Caco-2 (cell line): ENCODE measurements at regions not wholly inside any gene's neighbourhood (a gene's known extent, or its start where the extent isn't known, plus 50 kb on each side); places are given as distances from the start of the nearest gene placed in this dataset.

Source experiments
- BruUV-seq: library from RNA; stranded (reverse); fragments of 400-500 nt; replicated peaks from 2 replicates; lab custom pipeline; 2021; lab: Mats Ljungman, UMichigan
- CTCF ChIA-PET: fragments of 300-600 bp; sonication (Branson Sonifier 250); formaldehyde crosslinking; loops from one replicate; lab custom pipeline; 2022; ENCODE audit warnings: antibody characterized with exemption; lab: Charles Lee
- POLR2A ChIA-PET: fragments of 300-600 bp; sonication (Branson Sonifier 250); formaldehyde crosslinking; loops from one replicate; lab custom pipeline; 2022; ENCODE audit warnings: antibody characterized with exemption; lab: Charles Lee
- DNase-seq, 2 experiments: peaks; one replicate each; pipeline versions ENCODE4 v3.0.0 to v3.0.0-alpha.2; 2020 to 2022
- H3K27me3 ChIP-seq: replicated peaks from 2 replicates; pipeline ENCODE4 v1.6.0; 2011; ENCODE audit warnings: low read length; ENCODE audit not compliant: control insufficient read depth, insufficient read depth
- H3K36me3 ChIP-seq: 2 replicates; pipeline ENCODE4 v1.5.1; 2011; ENCODE audit warnings: low read length; ENCODE audit not compliant: control insufficient read depth, insufficient read depth
- H3K4me1 ChIP-seq: fragments of 250-450 bp; sonication (Bioruptor Pico); 2 replicates; pipeline ENCODE4 v1.5.1; 2020; ENCODE audit warnings: mild to moderate bottlenecking
- H3K4me3 ChIP-seq: 2 replicates; pipeline ENCODE4 v1.5.1; 2011; ENCODE audit warnings: low read depth, mild to moderate bottlenecking, control low read depth, low read length
- H3K9me3 ChIP-seq: fragments of 250-450 bp; sonication (Bioruptor Pico); 2 replicates; pipeline ENCODE4 v1.5.1; 2020; ENCODE audit warnings: mild to moderate bottlenecking, moderate library complexity
- H3K27ac Mint-ChIP-seq: one replicate; pipeline ENCODE4 v1.8.0; 2022; ENCODE audit warnings: mixed read lengths; ENCODE audit not compliant: unreplicated experiment
- H3K27me3 Mint-ChIP-seq: one replicate; pipeline ENCODE4 v1.8.0; 2022; ENCODE audit warnings: mixed read lengths; ENCODE audit not compliant: insufficient read depth, unreplicated experiment
- H3K36me3 Mint-ChIP-seq: one replicate; pipeline ENCODE4 v1.8.0; 2022; ENCODE audit warnings: mild to moderate bottlenecking, mixed read lengths; ENCODE audit not compliant: insufficient read depth, unreplicated experiment
- H3K4me1 Mint-ChIP-seq: one replicate; pipeline ENCODE4 v1.8.0; 2022; ENCODE audit warnings: low read depth, mixed read lengths; ENCODE audit not compliant: unreplicated experiment
- H3K4me3 Mint-ChIP-seq: one replicate; pipeline ENCODE4 v1.8.0; 2022; ENCODE audit warnings: mild to moderate bottlenecking, moderate library complexity, mixed read lengths; ENCODE audit not compliant: unreplicated experiment
- H3K9me3 Mint-ChIP-seq: one replicate; pipeline ENCODE4 v1.8.0; 2022; ENCODE audit warnings: mixed read lengths; ENCODE audit not compliant: unreplicated experiment
- CTCF ChIP-seq, 2 experiments: fragments of 200-600 bp in 1 of 2; IDR thresholded peaks; 1 replicate in 1 of 2; 2 replicates in 1 of 2; pipeline versions ENCODE4 v1.5.1 to v1.8.0; 2011 to 2022; ENCODE audit warnings: antibody characterized with exemption in 1 of 2, control low read depth in 1 of 2, inconsistent platforms in 1 of 2, low read depth in 1 of 2, low read length in 1 of 2, mild to moderate bottlenecking in 1 of 2, moderate library complexity in 1 of 2; ENCODE audit not compliant: insufficient read depth in 1 of 2, severe bottlenecking in 1 of 2, unreplicated experiment in 1 of 2
- intact Hi-C: fragments of 100-400 bp; cut with micrococcal nuclease; formaldehyde crosslinking; loops from one replicate; pipeline ENCODE4 v1.10.0; 2022; ENCODE audit not compliant: unreplicated experiment

- Histone ChIP-seq H3K4me1 (no peaks in the 10 kb centered on the region), H3K9me3 (no peaks in the 10 kb centered on the region), H3K4me3 (no peak overlapping the region), H3K27me3 (no peaks in the 10 kb centered on the region), H3K36me3 (no peaks in the 10 kb centered on the region)
- no peak for DNase-seq
- Mint-ChIP-seq H3K9me3 (no peaks in the 10 kb centered on the region), H3K36me3 (peaks cover 6% of the 10 kb centered on the region), H3K4me3 (no peak overlapping the region), H3K4me1 (no peaks in the 10 kb centered on the region), H3K27ac (no peak overlapping the region), H3K27me3 (no peaks in the 10 kb centered on the region)
- no TSS peak for BruUV-seq
- POLR2A ChIA-PET: no interaction called here
- intact Hi-C loops: no loop called here
- CTCF ChIA-PET: no interaction called here
- TF ChIP-seq CTCF (IDR thresholded peaks at IDR 0.05; ENCODE audit: insufficient read depth in 1 of 2, low read depth in 1 of 2, low read length in 1 of 2, severe bottlenecking in 1 of 2, unreplicated experiment in 1 of 2): no peak
These were observed 91.3 kb upstream of the ANO1 start for GRCh38 chr11:69986830-69987229.

- no TSS peak for BruUV-seq
- DNase-seq: no peak
- ChIA-PET CTCF (interaction anchor here (1.1 to 1.4 kb wide), 2 partner anchors 49 to 91 kb away, joined by 3 read pairs; no protein-coding TSS in a partner anchor), POLR2A (no interaction called here)
- Histone ChIP-seq H3K36me3 (no peaks in the 10 kb centered on the region; the same call in 1 of the 2 replicates), H3K4me3 (no peak overlapping the region), H3K27me3 (no peaks in the 10 kb centered on the region), H3K9me3 (peaks cover 8% of the 10 kb centered on the region), H3K4me1 (no peaks in the 10 kb centered on the region)
- TF ChIP-seq CTCF (IDR thresholded peaks at IDR 0.05; ENCODE audit: insufficient read depth in 1 of 2, low read depth in 1 of 2, low read length in 1 of 2, severe bottlenecking in 1 of 2, unreplicated experiment in 1 of 2): no peak
- Mint-ChIP-seq H3K4me1 (peaks cover 8% of the 10 kb centered on the region), H3K4me3 (no peak overlapping the region), H3K27ac (no peak overlapping the region), H3K27me3 (no peaks in the 10 kb centered on the region), H3K9me3 (peaks cover 15% of the 10 kb centered on the region), H3K36me3 (peaks cover 6% of the 10 kb centered on the region)
- intact Hi-C loops: no loop called here
These were observed 86.1 kb upstream of the ANO1 start for GRCh38 chr11:69992026-69992425.

- peaks cover 6% of the 10 kb centered on the region for H3K36me3 Mint-ChIP-seq
- intact Hi-C loops: no loop called here
- peaks cover 8% of the 10 kb centered on the region for H3K9me3 ChIP-seq
- H3K27ac Mint-ChIP-seq: no peak overlapping the region
- POLR2A ChIA-PET: no interaction called here
- H3K4me3 ChIP-seq: no peak overlapping the region
- no TSS peak for BruUV-seq
- DNase-seq: no peak
- peaks cover 8% of the 10 kb centered on the region for H3K4me1 Mint-ChIP-seq
- no peak overlapping the region for H3K4me3 Mint-ChIP-seq
- H3K9me3 Mint-ChIP-seq: peaks cover 15% of the 10 kb centered on the region
- H3K36me3 ChIP-seq: no peaks in the 10 kb centered on the region; the same call in 1 of the 2 replicates
- H3K27me3 Mint-ChIP-seq: no peaks in the 10 kb centered on the region
- CTCF ChIA-PET: no interaction called here
- no peak for TF ChIP-seq CTCF (IDR thresholded peaks at IDR 0.05; ENCODE audit: insufficient read depth in 1 of 2, low read depth in 1 of 2, low read length in 1 of 2, severe bottlenecking in 1 of 2, unreplicated experiment in 1 of 2)
- H3K27me3 ChIP-seq: no peaks in the 10 kb centered on the region
- no peaks in the 10 kb centered on the region for H3K4me1 ChIP-seq
These were observed 85.0 kb upstream of the ANO1 start for GRCh38 chr11:69992943-69993694.
